Keratinocyte (primary cell): ENCODE measurements at regions not wholly inside any gene's neighbourhood (a gene's known extent, or its start where the extent isn't known, plus 50 kb on each side); places are given as distances from the start of the nearest gene placed in this dataset.

Source experiments
- EZH2 ChIP-seq: IDR thresholded peaks from one replicate; pipeline ENCODE4 v1.6.1; 2012; ENCODE audit warnings: inconsistent platforms, mild to moderate bottlenecking, low read length, moderate library complexity
- TF ChIP-seq, protein P1 (sequence below), 3 experiments: IDR thresholded peaks in 1 of 3; conservative IDR thresholded peaks in 1 of 3; optimal IDR thresholded peaks in 1 of 3; 2 replicates in 2 of 3; 3 replicates in 1 of 3; pipeline versions ENCODE3 to v1.5.1; 2011; ENCODE audit warnings: low read length in 3 of 3, mild to moderate bottlenecking in 3 of 3, moderate library complexity in 2 of 3, control low read depth in 1 of 3, inconsistent platforms in 1 of 3; ENCODE audit not compliant: insufficient read depth in 2 of 3; ENCODE audit errors: extremely low read depth in 1 of 3

DNA sequence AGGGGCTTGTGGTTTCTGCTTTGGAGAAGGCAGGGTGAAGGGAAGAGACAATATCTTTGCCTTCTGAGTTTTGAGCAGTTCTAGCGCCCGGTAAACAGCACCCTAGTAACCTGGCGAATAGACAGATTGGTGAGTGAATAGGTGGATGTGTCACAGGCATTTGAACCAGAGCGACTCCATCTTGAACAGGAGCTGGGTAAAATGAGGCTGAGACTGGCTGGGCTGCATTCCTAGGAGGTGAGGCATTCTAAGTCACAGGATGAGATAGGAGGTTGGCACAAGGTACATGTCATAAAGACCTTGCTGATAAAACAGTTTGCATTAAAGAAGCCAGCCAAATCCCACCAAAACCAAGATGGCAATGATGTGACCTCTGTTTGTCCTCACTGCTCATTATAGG lies 643.6 kb upstream of the TMEM132C start:
- TF ChIP-seq, protein P1, sequence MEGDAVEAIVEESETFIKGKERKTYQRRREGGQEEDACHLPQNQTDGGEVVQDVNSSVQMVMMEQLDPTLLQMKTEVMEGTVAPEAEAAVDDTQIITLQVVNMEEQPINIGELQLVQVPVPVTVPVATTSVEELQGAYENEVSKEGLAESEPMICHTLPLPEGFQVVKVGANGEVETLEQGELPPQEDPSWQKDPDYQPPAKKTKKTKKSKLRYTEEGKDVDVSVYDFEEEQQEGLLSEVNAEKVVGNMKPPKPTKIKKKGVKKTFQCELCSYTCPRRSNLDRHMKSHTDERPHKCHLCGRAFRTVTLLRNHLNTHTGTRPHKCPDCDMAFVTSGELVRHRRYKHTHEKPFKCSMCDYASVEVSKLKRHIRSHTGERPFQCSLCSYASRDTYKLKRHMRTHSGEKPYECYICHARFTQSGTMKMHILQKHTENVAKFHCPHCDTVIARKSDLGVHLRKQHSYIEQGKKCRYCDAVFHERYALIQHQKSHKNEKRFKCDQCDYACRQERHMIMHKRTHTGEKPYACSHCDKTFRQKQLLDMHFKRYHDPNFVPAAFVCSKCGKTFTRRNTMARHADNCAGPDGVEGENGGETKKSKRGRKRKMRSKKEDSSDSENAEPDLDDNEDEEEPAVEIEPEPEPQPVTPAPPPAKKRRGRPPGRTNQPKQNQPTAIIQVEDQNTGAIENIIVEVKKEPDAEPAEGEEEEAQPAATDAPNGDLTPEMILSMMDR (optimal IDR thresholded peaks at IDR 0.05 in 1 of 3, IDR thresholded peaks at IDR 0.05 in 1 of 3, conservative IDR thresholded peaks at IDR 0.05 in 1 of 3; ENCODE audit: extremely low read depth in 1 of 3, insufficient read depth in 2 of 3, low read length in 3 of 3) = no peak
- no peak for TF ChIP-seq EZH2
